GM12891 (cell line): ENCODE measurements at regions not wholly inside any gene's neighbourhood (a gene's known extent, or its start where the extent isn't known, plus 50 kb on each side); places are given as distances from the start of the nearest gene placed in this dataset.

Source experiments
- POLR2A ChIP-seq: IDR thresholded peaks from 2 replicates; pipeline ENCODE4 v1.6.1; 2011; ENCODE audit warnings: low read depth, low read length, control low read depth
- POLR2AphosphoS5 ChIP-seq: IDR thresholded peaks from 2 replicates; pipeline ENCODE4 v1.6.1; 2011; ENCODE audit warnings: low read depth, low read length, control low read depth
- SPI1 ChIP-seq: IDR thresholded peaks from 2 replicates; pipeline ENCODE4 v1.6.1; 2011; ENCODE audit warnings: low read depth, low read length, control low read depth

DNA sequence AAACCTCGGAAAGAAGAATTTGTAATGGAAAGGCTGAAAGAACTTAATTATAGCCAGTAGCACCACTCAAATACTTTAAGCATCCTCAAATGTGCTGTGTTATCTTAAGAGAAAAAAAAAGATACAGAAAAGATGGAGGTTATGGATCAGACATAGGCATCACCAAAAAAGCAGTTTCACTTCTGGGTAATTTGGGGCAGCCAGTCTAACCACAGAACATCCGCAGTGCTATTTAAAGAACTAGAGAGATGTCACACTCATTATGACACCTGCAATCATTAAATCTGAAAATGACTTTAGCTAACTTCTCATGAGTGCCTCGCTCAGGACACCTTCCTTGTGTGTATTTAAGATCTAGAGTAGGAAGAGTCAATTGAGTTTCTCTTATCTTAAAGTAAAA lies 211.8 kb downstream of the RBM26 start:
- TF ChIP-seq POLR2A = no peak
- TF ChIP-seq SPI1 = peak; percentile 79
- no peak for TF ChIP-seq POLR2AphosphoS5
